ENCODE measurements at regions not wholly inside any gene's neighbourhood (a gene's known extent, or its start where the extent isn't known, plus 50 kb on each side); places are given as distances from the start of the nearest gene placed in this dataset.

DNA sequence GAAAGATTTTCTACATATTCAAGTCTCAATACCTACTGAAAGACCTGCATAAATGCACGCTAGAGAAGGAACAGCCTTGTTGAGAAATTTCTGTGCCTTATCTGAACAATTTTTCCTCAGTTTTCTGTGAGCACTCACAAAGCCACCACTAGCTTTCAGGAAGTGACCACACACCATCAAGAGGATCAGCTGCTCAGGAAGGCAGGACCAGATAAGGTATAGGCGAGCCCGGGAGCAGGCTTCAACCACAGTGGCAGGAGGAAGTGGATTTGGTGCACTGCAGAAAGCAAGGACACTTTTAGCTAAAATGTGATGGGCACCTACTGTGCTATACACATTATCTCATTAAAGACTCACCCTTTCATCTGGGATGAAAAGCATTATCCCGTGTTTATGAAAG, 220.8 kb downstream of the RAB38 start:
- TF ChIP-seq, protein P1, sequence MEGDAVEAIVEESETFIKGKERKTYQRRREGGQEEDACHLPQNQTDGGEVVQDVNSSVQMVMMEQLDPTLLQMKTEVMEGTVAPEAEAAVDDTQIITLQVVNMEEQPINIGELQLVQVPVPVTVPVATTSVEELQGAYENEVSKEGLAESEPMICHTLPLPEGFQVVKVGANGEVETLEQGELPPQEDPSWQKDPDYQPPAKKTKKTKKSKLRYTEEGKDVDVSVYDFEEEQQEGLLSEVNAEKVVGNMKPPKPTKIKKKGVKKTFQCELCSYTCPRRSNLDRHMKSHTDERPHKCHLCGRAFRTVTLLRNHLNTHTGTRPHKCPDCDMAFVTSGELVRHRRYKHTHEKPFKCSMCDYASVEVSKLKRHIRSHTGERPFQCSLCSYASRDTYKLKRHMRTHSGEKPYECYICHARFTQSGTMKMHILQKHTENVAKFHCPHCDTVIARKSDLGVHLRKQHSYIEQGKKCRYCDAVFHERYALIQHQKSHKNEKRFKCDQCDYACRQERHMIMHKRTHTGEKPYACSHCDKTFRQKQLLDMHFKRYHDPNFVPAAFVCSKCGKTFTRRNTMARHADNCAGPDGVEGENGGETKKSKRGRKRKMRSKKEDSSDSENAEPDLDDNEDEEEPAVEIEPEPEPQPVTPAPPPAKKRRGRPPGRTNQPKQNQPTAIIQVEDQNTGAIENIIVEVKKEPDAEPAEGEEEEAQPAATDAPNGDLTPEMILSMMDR (conservative IDR thresholded peaks at IDR 0.05; ENCODE audit: low read length) = no peak
- TF ChIP-seq EZH2phosphoT487 (IDR thresholded peaks at IDR 0.05; ENCODE audit: borderline replicate concordance) = no peak
